Astrocyte of the spinal cord (primary cell): ENCODE measurements at regions not wholly inside any gene's neighbourhood (a gene's known extent, or its start where the extent isn't known, plus 50 kb on each side); places are given as distances from the start of the nearest gene placed in this dataset.

Experiments used
- DNase-seq: peaks from one replicate; pipeline ENCODE4 v3.0.0; 2011; ENCODE audit warnings: low read depth, low spot score
- H3K4me3 ChIP-seq: 2 replicates; pipeline ENCODE4 v1.5.1; 2011; ENCODE audit warnings: low read depth, mild to moderate bottlenecking, low read length, moderate library complexity
- in situ Hi-C: cut with HindIII; loops from 2 replicates; pipeline ENCODE4 v1.10.0; 2017; ENCODE audit warnings: low sequenced_read_pairs
- TF ChIP-seq, protein P1 (sequence below): IDR thresholded peaks from 2 replicates; pipeline ENCODE4 v1.5.1; 2012; ENCODE audit warnings: low read depth, mild to moderate bottlenecking, low read length, inconsistent platforms

DNA sequence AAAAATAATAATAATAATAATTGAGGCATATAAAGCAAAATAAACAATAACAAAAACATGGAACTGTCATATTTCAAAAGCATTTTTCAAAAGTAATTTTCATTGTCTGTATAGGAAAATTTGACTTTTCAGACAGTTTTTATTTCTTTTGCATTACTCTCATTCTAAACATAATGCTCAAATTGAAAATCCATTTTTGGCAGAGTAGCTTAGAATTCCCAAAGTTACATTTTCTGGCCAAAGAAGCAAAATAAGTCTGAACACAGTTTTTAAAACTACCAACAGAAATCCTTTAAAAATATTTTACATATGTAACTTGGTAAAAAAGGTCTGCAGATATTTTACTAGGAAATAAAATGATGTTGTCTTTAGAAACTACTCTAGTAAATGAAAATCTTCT is 535.4 kb downstream of the ANKRD7 start:
- H3K4me3 ChIP-seq = no peak overlapping the region
- TF ChIP-seq, protein P1, sequence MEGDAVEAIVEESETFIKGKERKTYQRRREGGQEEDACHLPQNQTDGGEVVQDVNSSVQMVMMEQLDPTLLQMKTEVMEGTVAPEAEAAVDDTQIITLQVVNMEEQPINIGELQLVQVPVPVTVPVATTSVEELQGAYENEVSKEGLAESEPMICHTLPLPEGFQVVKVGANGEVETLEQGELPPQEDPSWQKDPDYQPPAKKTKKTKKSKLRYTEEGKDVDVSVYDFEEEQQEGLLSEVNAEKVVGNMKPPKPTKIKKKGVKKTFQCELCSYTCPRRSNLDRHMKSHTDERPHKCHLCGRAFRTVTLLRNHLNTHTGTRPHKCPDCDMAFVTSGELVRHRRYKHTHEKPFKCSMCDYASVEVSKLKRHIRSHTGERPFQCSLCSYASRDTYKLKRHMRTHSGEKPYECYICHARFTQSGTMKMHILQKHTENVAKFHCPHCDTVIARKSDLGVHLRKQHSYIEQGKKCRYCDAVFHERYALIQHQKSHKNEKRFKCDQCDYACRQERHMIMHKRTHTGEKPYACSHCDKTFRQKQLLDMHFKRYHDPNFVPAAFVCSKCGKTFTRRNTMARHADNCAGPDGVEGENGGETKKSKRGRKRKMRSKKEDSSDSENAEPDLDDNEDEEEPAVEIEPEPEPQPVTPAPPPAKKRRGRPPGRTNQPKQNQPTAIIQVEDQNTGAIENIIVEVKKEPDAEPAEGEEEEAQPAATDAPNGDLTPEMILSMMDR = no peak
- no peak for DNase-seq
- in situ Hi-C loops = no loop called here

DNA sequence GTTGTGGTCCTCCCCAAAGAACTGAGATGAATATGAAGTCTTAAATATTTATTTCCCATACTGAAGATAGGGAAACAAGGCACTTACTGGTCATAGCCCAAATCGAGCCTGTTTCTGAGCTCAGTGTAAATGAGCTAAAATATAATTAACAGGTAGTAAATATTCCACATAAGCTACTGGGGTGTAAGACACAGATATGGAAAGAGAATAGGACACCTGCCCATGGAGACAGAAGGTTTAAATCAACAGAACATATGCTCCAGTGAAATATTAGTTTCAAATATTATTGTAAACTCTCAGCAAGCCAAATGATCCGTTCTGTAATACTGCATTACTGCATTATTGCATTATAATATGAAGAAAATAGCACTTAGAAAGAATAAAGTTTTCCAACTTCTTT is 537.9 kb downstream of the ANKRD7 start:
- no peak overlapping the region for H3K4me3 ChIP-seq
- in situ Hi-C loops = no loop called here
- TF ChIP-seq, protein P1 = no peak
- DNase-seq = no peak

DNA sequence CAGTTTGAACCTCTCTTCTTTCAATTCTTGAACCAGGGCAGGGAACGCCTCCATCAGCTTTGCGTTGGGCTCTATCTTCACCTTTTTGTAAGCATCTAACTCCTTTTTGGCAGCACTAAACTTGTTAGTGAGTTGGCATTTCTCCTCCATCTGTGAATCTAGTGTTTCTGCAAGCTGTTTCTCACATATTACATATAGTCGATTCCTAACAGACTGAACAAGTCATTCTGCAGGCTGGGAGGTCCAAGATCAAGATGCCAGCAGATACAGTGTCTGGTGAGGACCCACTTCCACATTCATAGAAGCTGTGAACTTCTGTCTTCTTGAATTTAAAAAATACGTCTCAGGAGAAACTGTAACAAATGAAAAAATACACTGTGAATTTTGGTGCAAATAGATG is 539.7 kb downstream of the ANKRD7 start:
- no peak for DNase-seq
- no peak overlapping the region for H3K4me3 ChIP-seq
- TF ChIP-seq, protein P1 = no peak
- in situ Hi-C loops = no loop called here

DNA sequence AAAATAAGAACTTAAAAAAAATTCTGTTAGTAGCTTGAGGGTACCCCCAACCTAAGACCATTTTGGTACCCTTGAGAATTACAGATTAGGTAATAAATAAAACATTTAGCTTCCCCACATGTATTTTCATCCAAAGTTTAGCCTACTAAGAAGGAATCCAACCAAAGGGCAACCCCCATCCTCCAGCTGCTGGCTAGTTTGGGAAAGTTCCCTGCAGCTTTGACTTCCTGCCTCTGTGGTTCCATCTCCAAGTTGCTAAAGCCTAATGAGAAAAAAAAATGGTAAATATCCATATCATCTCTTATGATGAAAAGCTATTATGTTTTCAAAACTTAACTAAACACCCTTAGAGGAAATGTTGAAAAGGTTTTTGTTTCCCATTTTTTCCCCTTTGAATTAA is 547.2 kb downstream of the ANKRD7 start:
- DNase-seq = no peak
- in situ Hi-C loops = no loop called here
- TF ChIP-seq, protein P1 = no peak
- no peak overlapping the region for H3K4me3 ChIP-seq

GRCh38 chr7:118777308-118777707 is 552.8 kb downstream of the ANKRD7 start:
- TF ChIP-seq, protein P1 = no peak
- no peak for DNase-seq
- in situ Hi-C loops = no loop called here
- H3K4me3 ChIP-seq = no peak overlapping the region

- no peak overlapping the region for H3K4me3 ChIP-seq
- in situ Hi-C loops = no loop called here
- TF ChIP-seq, protein P1 = no peak
- no peak for DNase-seq
Measured at GRCh38 chr7:118792682-118793081, 568.2 kb downstream of the ANKRD7 start.

- DNase-seq = no peak
- no peak overlapping the region for H3K4me3 ChIP-seq
- in situ Hi-C loops = no loop called here
- TF ChIP-seq, protein P1 = no peak
Measured at GRCh38 chr7:118793582-118793981, 569.1 kb downstream of the ANKRD7 start.
